Activated CD8-positive, alpha-beta memory T cell treated with anti-CD3 and anti-CD28 coated beads for 36 hours (primary cell): ENCODE measurements at regions not wholly inside any gene's neighbourhood (a gene's known extent, or its start where the extent isn't known, plus 50 kb on each side); places are given as distances from the start of the nearest gene placed in this dataset.

Source experiments
- CTCF ChIA-PET: fragments of 350-600 bp; sonication (Branson Sonifier 250); formaldehyde crosslinking; loops from one replicate; lab custom pipeline; 2021; ENCODE audit warnings: antibody characterized with exemption; lab: Charles Lee
- POLR2A ChIA-PET: fragments of 350-600 bp; sonication (Branson Sonifier 250); formaldehyde crosslinking; loops from one replicate; lab custom pipeline; 2021; ENCODE audit warnings: antibody characterized with exemption; lab: Charles Lee

GRCh38 chr1:57987523-57987922 lies 559.0 kb downstream of the OMA1 start:
- ChIA-PET CTCF (no interaction called here), POLR2A (no interaction called here)

- ChIA-PET CTCF (no interaction called here), POLR2A (no interaction called here)
These were observed 560.1 kb downstream of the OMA1 start for GRCh38 chr1:57986432-57986831.

- ChIA-PET POLR2A (no interaction called here), CTCF (no interaction called here)
These were observed 560.4 kb upstream of the DAB1 start for GRCh38 chr1:57984277-57984676.

- CTCF ChIA-PET, result no interaction called here
- POLR2A ChIA-PET, result no interaction called here
These were observed 559.6 kb upstream of the DAB1 start for GRCh38 chr1:57983441-57983840.

GRCh38 chr1:57982852-57983251 lies 559.0 kb upstream of the DAB1 start:
- CTCF ChIA-PET, result no interaction called here
- POLR2A ChIA-PET, result no interaction called here

- POLR2A ChIA-PET, result no interaction called here
- CTCF ChIA-PET, result no interaction called here
These were observed 552.4 kb upstream of the DAB1 start for GRCh38 chr1:57976216-57976615.

GRCh38 chr1:57968321-57968720 lies 544.5 kb upstream of the DAB1 start:
- CTCF ChIA-PET, result no interaction called here

GRCh38 chr1:57966751-57967406 lies 543.0 kb upstream of the DAB1 start:
- ChIA-PET POLR2A (no interaction called here), CTCF (no interaction called here)

More at GRCh38 chr1:57968321-57968720, 544.5 kb upstream of the DAB1 start:
- POLR2A ChIA-PET, result no interaction called here

GRCh38 chr1:57966340-57966739 lies 542.5 kb upstream of the DAB1 start:
- CTCF ChIA-PET, result no interaction called here
- POLR2A ChIA-PET, result no interaction called here

GRCh38 chr1:57963581-57963980 lies 539.7 kb upstream of the DAB1 start:
- POLR2A ChIA-PET, result no interaction called here
- CTCF ChIA-PET, result no interaction called here

GRCh38 chr1:57959531-57960241 lies 535.8 kb upstream of the DAB1 start:
- ChIA-PET CTCF (no interaction called here), POLR2A (no interaction called here)

- ChIA-PET CTCF (no interaction called here), POLR2A (no interaction called here)
These were observed 533.7 kb upstream of the DAB1 start for GRCh38 chr1:57957576-57957975.

- POLR2A ChIA-PET, result no interaction called here
- CTCF ChIA-PET, result no interaction called here
These were observed 527.5 kb upstream of the DAB1 start for GRCh38 chr1:57951390-57951789.

- ChIA-PET POLR2A (no interaction called here), CTCF (no interaction called here)
These were observed 525.3 kb upstream of the DAB1 start for GRCh38 chr1:57949168-57949567.

GRCh38 chr1:57947471-57947870 lies 523.6 kb upstream of the DAB1 start:
- ChIA-PET POLR2A (no interaction called here), CTCF (no interaction called here)

GRCh38 chr1:57945045-57945444 lies 521.2 kb upstream of the DAB1 start:
- POLR2A ChIA-PET, result no interaction called here
- CTCF ChIA-PET, result no interaction called here

- ChIA-PET CTCF (no interaction called here), POLR2A (no interaction called here)
These were observed 519.5 kb upstream of the DAB1 start for GRCh38 chr1:57943365-57943764.

GRCh38 chr1:57934745-57935144 lies 510.9 kb upstream of the DAB1 start:
- POLR2A ChIA-PET, result no interaction called here
- CTCF ChIA-PET, result no interaction called here

- ChIA-PET POLR2A (no interaction called here), CTCF (no interaction called here)
These were observed 503.1 kb upstream of the DAB1 start for GRCh38 chr1:57927003-57927402.

- POLR2A ChIA-PET, result no interaction called here
- CTCF ChIA-PET, result no interaction called here
These were observed 502.2 kb upstream of the DAB1 start for GRCh38 chr1:57926025-57926552.

- ChIA-PET POLR2A (no interaction called here), CTCF (no interaction called here)
These were observed 501.4 kb upstream of the DAB1 start for GRCh38 chr1:57925226-57925625.
